ENCODE measurements at regions not wholly inside any gene's neighbourhood (a gene's known extent, or its start where the extent isn't known, plus 50 kb on each side); places are given as distances from the start of the nearest gene placed in this dataset.
A peak's percentile ranks its signal among the peaks of the same experiment; 100 is the strongest.
"Not testable (repeated sequence)": the region's sequence is repeated elsewhere in the genome, so short reads cannot be mapped to it uniquely, and the experiment has no call there.

DNA sequence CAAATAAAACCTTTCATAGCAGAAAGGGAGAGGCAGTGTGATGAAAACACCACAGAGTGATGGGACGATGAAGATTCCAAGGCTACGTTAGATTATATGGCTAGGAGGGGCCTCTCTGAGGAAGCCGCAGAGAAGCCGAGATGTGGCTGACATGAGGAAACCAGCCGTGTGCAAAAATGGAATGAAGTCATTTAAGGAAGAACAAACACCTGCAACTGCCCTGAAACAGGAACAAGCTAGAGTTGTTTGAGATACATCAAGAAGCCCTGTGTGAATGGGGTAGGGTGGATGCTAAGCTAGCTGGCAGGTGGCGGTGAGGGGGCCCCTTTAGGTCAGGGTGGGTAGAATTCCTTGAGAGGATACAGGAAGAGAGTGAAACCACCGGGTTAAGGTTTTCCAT, 129.5 kb downstream of the KLF6 start:
- Mint-ChIP-seq H3K27me3 (ENCODE audit: low read depth) (peaks cover 18% of the 10 kb centered on the region), H3K4me3 (no peak overlapping the region)

DNA sequence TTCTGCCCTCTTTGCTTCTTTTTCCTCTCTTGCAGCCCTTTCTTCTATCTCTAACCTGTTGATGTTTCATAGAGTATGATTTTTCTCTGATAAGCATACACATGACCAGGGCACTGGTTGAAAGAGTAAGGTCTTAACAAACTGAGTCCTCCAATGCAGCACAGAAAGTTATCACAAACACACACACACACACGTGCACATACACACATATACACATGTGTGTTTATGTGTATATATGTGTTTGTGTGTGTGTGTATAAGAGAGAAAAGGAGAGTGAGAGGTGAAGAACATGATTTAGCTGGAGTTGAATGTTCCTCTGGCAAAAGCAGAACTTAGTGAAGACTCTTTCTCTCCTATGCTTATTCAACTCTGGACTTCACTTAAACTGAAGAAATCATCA, 130.0 kb downstream of the KLF6 start:
- peaks cover 9% of the 10 kb centered on the region for H3K4me1 Mint-ChIP-seq
- no peak overlapping the region for H3K27ac Mint-ChIP-seq
- peaks cover 2% of the 10 kb centered on the region for H3K9me3 Mint-ChIP-seq
- no peaks in the 10 kb centered on the region for H3K36me3 Mint-ChIP-seq (ENCODE audit: low read depth)
- TF ChIP-seq, protein P1, sequence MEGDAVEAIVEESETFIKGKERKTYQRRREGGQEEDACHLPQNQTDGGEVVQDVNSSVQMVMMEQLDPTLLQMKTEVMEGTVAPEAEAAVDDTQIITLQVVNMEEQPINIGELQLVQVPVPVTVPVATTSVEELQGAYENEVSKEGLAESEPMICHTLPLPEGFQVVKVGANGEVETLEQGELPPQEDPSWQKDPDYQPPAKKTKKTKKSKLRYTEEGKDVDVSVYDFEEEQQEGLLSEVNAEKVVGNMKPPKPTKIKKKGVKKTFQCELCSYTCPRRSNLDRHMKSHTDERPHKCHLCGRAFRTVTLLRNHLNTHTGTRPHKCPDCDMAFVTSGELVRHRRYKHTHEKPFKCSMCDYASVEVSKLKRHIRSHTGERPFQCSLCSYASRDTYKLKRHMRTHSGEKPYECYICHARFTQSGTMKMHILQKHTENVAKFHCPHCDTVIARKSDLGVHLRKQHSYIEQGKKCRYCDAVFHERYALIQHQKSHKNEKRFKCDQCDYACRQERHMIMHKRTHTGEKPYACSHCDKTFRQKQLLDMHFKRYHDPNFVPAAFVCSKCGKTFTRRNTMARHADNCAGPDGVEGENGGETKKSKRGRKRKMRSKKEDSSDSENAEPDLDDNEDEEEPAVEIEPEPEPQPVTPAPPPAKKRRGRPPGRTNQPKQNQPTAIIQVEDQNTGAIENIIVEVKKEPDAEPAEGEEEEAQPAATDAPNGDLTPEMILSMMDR (IDR thresholded peaks at IDR 0.05; ENCODE audit: unreplicated experiment in 3 of 3) = no peak
- peaks cover 15% of the 10 kb centered on the region for H3K27me3 Mint-ChIP-seq (ENCODE audit: low read depth)
- no peak overlapping the region for H3K4me3 Mint-ChIP-seq

More for the DNA sequence above, 129.5 kb downstream of the KLF6 start:
- Mint-ChIP-seq H3K27ac (no peak overlapping the region), H3K9me3 (peaks cover 2% of the 10 kb centered on the region), H3K36me3 (ENCODE audit: low read depth) (no peaks in the 10 kb centered on the region), H3K4me1 (peaks cover 9% of the 10 kb centered on the region)
- TF ChIP-seq, protein P1 (IDR thresholded peaks at IDR 0.05; ENCODE audit: unreplicated experiment in 3 of 3) = no peak

DNA sequence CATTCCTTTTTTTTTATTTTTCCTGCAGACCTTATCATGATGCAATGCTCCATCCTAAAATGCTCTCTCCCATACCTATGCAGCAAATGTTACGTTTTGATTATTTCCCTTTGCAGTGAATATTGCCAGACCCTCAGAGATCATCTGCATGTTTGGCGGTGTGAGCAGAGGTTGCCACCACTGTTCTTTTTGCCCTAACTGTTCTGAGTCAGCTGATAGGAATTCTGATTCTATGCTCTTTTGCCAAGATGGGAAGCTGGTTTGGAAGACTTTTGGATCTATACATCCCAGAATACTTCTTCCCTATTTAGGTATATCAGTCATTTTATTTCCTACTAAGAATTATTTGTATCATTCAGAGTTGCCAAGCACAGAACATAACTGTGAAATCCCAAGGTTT, 130.5 kb downstream of the KLF6 start:
- Mint-ChIP-seq H3K27ac (no peak overlapping the region), H3K9me3 (no peaks in the 10 kb centered on the region), H3K27me3 (ENCODE audit: low read depth) (peaks cover 12% of the 10 kb centered on the region), H3K4me1 (peaks cover 9% of the 10 kb centered on the region), H3K36me3 (ENCODE audit: low read depth) (no peaks in the 10 kb centered on the region), H3K4me3 (no peak overlapping the region)
- TF ChIP-seq, protein P1 (IDR thresholded peaks at IDR 0.05; ENCODE audit: unreplicated experiment in 3 of 3) = no peak

DNA sequence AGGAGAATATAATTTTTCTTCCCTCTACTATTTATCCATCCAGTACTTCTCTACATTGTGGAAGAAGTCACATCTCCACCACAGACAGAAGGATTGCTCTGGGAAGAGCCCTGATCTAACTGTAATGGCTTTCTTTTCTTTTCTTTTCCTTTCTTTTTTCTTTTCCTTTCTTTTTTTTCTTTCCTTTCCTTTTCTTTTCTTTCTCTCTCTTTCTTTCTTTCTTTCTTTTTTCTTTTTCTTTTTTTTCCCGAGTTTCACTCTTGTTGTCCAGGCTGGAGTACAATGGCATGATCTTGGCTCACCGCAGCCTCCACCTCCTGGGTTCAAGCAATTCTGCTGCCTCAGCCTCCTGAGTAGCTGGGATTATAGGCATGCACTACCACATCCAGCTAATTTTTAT, 131.7 kb downstream of the KLF6 start:
- H3K27ac Mint-ChIP-seq; H3K4me1 Mint-ChIP-seq; H3K9me3 Mint-ChIP-seq; H3K36me3 Mint-ChIP-seq (ENCODE audit: low read depth): not testable (repeated sequence)
- Mint-ChIP-seq H3K27me3 (ENCODE audit: low read depth) (peaks cover 12% of the 10 kb centered on the region), H3K4me3 (peak overlapping the region in 1 of 3 experiments; percentile 68)

DNA sequence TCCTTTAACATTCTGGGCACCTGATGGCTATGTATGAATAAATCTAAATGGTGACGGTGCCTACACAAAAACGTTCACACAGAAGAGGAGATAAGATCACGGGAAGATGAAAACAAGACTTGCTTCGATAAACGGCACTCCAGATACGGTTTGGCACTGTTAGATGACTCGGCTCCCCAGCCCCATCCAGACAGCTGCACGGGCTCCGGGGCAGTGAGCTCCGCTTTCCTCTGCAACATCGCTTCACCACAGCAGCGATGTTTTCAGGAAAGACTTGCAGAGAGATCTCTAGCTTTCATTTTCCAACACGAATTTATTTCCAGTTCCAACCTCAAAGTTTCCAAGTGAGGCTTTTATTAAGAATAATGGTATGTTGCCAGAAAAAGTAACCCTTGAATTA, 132.1 kb downstream of the KLF6 start:
- Mint-ChIP-seq H3K4me1 (peaks cover 9% of the 10 kb centered on the region), H3K27ac (peak overlapping the region in 1 of 3 experiments; percentile 12), H3K27me3 (ENCODE audit: low read depth) (peaks cover 12% of the 10 kb centered on the region), H3K36me3 (ENCODE audit: low read depth) (no peaks in the 10 kb centered on the region), H3K4me3 (peak overlapping the region in 2 of 3 experiments; percentile 18 to 68), H3K9me3 (no peaks in the 10 kb centered on the region)
- TF ChIP-seq, protein P1 (IDR thresholded peaks at IDR 0.05; ENCODE audit: unreplicated experiment in 3 of 3) = no peak

DNA sequence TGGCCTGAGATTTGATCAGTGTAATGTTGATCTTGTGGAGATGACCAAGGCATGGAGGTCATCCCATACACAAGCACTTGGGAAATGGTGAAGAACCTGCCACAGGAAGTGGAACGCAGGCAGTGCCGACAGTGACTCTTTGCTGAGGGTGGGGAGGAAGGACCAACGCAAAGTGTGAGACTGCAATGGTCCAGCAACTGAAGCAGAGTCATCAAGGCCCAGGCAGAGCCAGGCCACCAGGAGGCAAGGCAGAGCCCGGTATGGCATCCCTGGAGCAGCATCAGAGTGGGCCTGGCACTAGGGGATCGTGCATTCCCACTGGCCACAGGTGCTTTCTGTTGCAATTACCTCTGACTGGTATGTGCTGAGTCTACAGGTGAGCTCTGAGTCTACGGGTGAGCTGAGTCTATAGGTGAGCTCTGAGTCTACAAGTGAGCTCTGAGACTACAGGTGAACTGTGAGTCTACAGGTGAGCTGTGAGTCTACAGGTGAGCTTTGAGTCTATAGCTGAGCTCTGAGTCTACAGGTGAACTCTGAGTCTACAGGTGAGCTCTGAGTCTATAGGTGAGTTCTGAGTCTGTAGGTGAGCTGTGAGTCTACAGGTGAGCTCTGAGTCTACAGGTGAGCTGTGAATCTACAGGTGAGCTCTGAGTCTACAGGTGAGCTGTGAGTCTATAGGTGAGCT, 132.9 kb downstream of the KLF6 start:
- TF ChIP-seq, protein P1 (IDR thresholded peaks at IDR 0.05; ENCODE audit: unreplicated experiment in 3 of 3) = no peak
- no peaks in the 10 kb centered on the region for H3K36me3 Mint-ChIP-seq (ENCODE audit: low read depth)
- H3K4me3 Mint-ChIP-seq = no peak overlapping the region
- peaks cover 9% of the 10 kb centered on the region for H3K4me1 Mint-ChIP-seq
- no peak overlapping the region for H3K27ac Mint-ChIP-seq
- H3K27me3 Mint-ChIP-seq (ENCODE audit: low read depth) = peaks cover 8% of the 10 kb centered on the region
- H3K9me3 Mint-ChIP-seq = no peaks in the 10 kb centered on the region
